Osteocyte (in vitro differentiated cells): ENCODE measurements at regions not wholly inside any gene's neighbourhood (a gene's known extent, or its start where the extent isn't known, plus 50 kb on each side); places are given as distances from the start of the nearest gene placed in this dataset.

Source experiments
- DNase-seq: peaks from one replicate; pipeline ENCODE4 v3.0.0; 2021; ENCODE audit warnings: mixed read lengths; ENCODE audit not compliant: unreplicated experiment; ENCODE audit errors: extremely low spot score
- H3K27ac Mint-ChIP-seq: one replicate; pipeline ENCODE4 v1.8.0; 2021; ENCODE audit warnings: mild to moderate bottlenecking, mixed read lengths; ENCODE audit not compliant: unreplicated experiment
- H3K27me3 Mint-ChIP-seq: one replicate; pipeline ENCODE4 v1.8.0; 2021; ENCODE audit warnings: mixed read lengths; ENCODE audit not compliant: unreplicated experiment
- H3K36me3 Mint-ChIP-seq: one replicate; pipeline ENCODE4 v1.8.0; 2021; ENCODE audit warnings: mixed read lengths; ENCODE audit not compliant: unreplicated experiment
- H3K4me1 Mint-ChIP-seq: one replicate; pipeline ENCODE4 v1.8.0; 2021; ENCODE audit warnings: mixed read lengths; ENCODE audit not compliant: unreplicated experiment
- H3K4me3 Mint-ChIP-seq: one replicate; pipeline ENCODE4 v1.8.0; 2021; ENCODE audit warnings: mild to moderate bottlenecking, moderate library complexity, mixed read lengths; ENCODE audit not compliant: unreplicated experiment
- H3K9me3 Mint-ChIP-seq: one replicate; pipeline ENCODE4 v1.8.0; 2021; ENCODE audit warnings: mixed read lengths; ENCODE audit not compliant: unreplicated experiment
- CTCF ChIP-seq: fragments of 200-600 bp; sonication (generic); IDR thresholded peaks from 2 replicates; pipeline ENCODE4 v1.5.0; 2021; ENCODE audit warnings: antibody characterized with exemption, mild to moderate bottlenecking, moderate library complexity

- Mint-ChIP-seq H3K4me3 (no peak overlapping the region), H3K9me3 (peaks cover 47% of the 10 kb centered on the region), H3K36me3 (peaks cover 92% of the 10 kb centered on the region), H3K27me3 (no peaks in the 10 kb centered on the region), H3K27ac (no peak overlapping the region), H3K4me1 (no peaks in the 10 kb centered on the region)
- no peak for DNase-seq
- no peak for TF ChIP-seq CTCF
These were observed 1476.7 kb downstream of the UQCRFS1 start for GRCh38 chr19:27736225-27736624.

- Mint-ChIP-seq H3K27me3 (no peaks in the 10 kb centered on the region), H3K36me3 (peaks cover 87% of the 10 kb centered on the region), H3K27ac (no peak overlapping the region), H3K4me3 (no peak overlapping the region), H3K9me3 (peaks cover 47% of the 10 kb centered on the region), H3K4me1 (no peaks in the 10 kb centered on the region)
- no peak for TF ChIP-seq CTCF
- DNase-seq, result peak; percentile 59
These were observed 1477.6 kb downstream of the UQCRFS1 start for GRCh38 chr19:27735314-27735713.

GRCh38 chr19:27734496-27735220 is 1478.3 kb downstream of the UQCRFS1 start:
- H3K27me3 Mint-ChIP-seq, result no peaks in the 10 kb centered on the region
- TF ChIP-seq CTCF, result no peak
- H3K4me1 Mint-ChIP-seq, result no peaks in the 10 kb centered on the region
- H3K36me3 Mint-ChIP-seq, result peaks cover 84% of the 10 kb centered on the region
- DNase-seq, result no peak
- peaks cover 47% of the 10 kb centered on the region for H3K9me3 Mint-ChIP-seq
- H3K4me3 Mint-ChIP-seq, result no peak overlapping the region
- no peak overlapping the region for H3K27ac Mint-ChIP-seq

- peak; percentile 42 for DNase-seq
- Mint-ChIP-seq H3K9me3 (peaks cover 44% of the 10 kb centered on the region), H3K4me3 (no peak overlapping the region), H3K27ac (no peak overlapping the region), H3K36me3 (peaks cover 76% of the 10 kb centered on the region), H3K27me3 (no peaks in the 10 kb centered on the region), H3K4me1 (no peaks in the 10 kb centered on the region)
- no peak for TF ChIP-seq CTCF
These were observed 1479.2 kb downstream of the UQCRFS1 start for GRCh38 chr19:27733551-27734266.

GRCh38 chr19:27729332-27729731 is 1483.6 kb downstream of the UQCRFS1 start:
- no peak for TF ChIP-seq CTCF
- Mint-ChIP-seq H3K4me1 (no peaks in the 10 kb centered on the region), H3K27ac (no peak overlapping the region), H3K9me3 (peaks cover 24% of the 10 kb centered on the region), H3K27me3 (no peaks in the 10 kb centered on the region), H3K4me3 (no peak overlapping the region), H3K36me3 (peaks cover 61% of the 10 kb centered on the region)
- no peak for DNase-seq
